SK-N-SH treated with all-trans-retinoic acid at 6 μM for 48 hours (cell line): ENCODE measurements at regions not wholly inside any gene's neighbourhood (a gene's known extent, or its start where the extent isn't known, plus 50 kb on each side); places are given as distances from the start of the nearest gene placed in this dataset.

Source experiments
- ATAC-seq: fragments of 200-7000 bp; cut with Tn5 transposase; 3 replicates; pipeline ENCODE4 v1.9.1; 2020; ENCODE audit warnings: mild to moderate bottlenecking, moderate library complexity
- ARNTL ChIP-seq: fragments of 450-650 bp; formaldehyde crosslinking; IDR thresholded peaks from 2 replicates; pipeline ENCODE4 v1.5.0; 2020; ENCODE audit warnings: low read depth, mild to moderate bottlenecking, moderate library complexity, borderline replicate concordance
- BACH2 ChIP-seq: fragments of 250-450 bp; sonication (Bioruptor Pico); IDR thresholded peaks from 2 replicates; pipeline ENCODE4 v1.9.0; 2021; ENCODE audit warnings: mild to moderate bottlenecking, borderline replicate concordance
- ESRRG ChIP-seq: fragments of 250-450 bp; sonication (Bioruptor Pico); IDR thresholded peaks from 2 replicates; pipeline ENCODE4 v1.6.1; 2021; ENCODE audit warnings: mild to moderate bottlenecking
- GLIS3 ChIP-seq: fragments of 250-450 bp; sonication (Bioruptor Pico); IDR thresholded peaks from 2 replicates; pipeline ENCODE4 v1.5.0; 2020; ENCODE audit warnings: mild to moderate bottlenecking, moderate library complexity
- ISL1 ChIP-seq: fragments of 250-450 bp; sonication (Bioruptor Pico); IDR thresholded peaks from 2 replicates; pipeline ENCODE4 v2.1.2; 2022; ENCODE audit warnings: mild to moderate bottlenecking, moderate library complexity
- OSR1 ChIP-seq: fragments of 250-450 bp; sonication (Bioruptor Pico); IDR thresholded peaks from 2 replicates; pipeline ENCODE4 v1.8.0; 2022; ENCODE audit warnings: moderate library complexity, mild to moderate bottlenecking, inconsistent platforms
- PPARA ChIP-seq: fragments of 250-450 bp; sonication (Bioruptor Pico); IDR thresholded peaks from 2 replicates; pipeline ENCODE4 v1.5.0; 2020; ENCODE audit warnings: mild to moderate bottlenecking, borderline replicate concordance
- RARB ChIP-seq: fragments of 250-450 bp; sonication (Bioruptor Pico); IDR thresholded peaks from 2 replicates; pipeline ENCODE4 v1.8.0; 2021; ENCODE audit warnings: mild to moderate bottlenecking, moderate library complexity
- SNAI2 ChIP-seq: fragments of 250-450 bp; sonication (Bioruptor Pico); IDR thresholded peaks from 2 replicates; pipeline ENCODE4 v1.5.0; 2020; ENCODE audit warnings: mild to moderate bottlenecking, moderate library complexity
- TCF4 ChIP-seq: fragments of 250-450 bp; sonication (Bioruptor Pico); IDR thresholded peaks from 2 replicates; pipeline ENCODE4 v1.8.0; 2021; ENCODE audit warnings: mild to moderate bottlenecking, moderate library complexity, borderline replicate concordance
- TOX ChIP-seq: fragments of 250-450 bp; sonication (Bioruptor Pico); IDR thresholded peaks from 2 replicates; pipeline ENCODE4 v1.8.0; 2021; ENCODE audit warnings: mild to moderate bottlenecking, moderate library complexity, borderline replicate concordance
- ZC3H10 ChIP-seq: fragments of 250-450 bp; sonication (Bioruptor Pico); IDR thresholded peaks from 2 replicates; pipeline ENCODE4 v1.5.1; 2021; ENCODE audit warnings: mild to moderate bottlenecking, moderate library complexity
- ZFP3 ChIP-seq: fragments of 250-450 bp; sonication (Bioruptor Pico); IDR thresholded peaks from 2 replicates; pipeline ENCODE4 v1.5.0; 2020; ENCODE audit warnings: mild to moderate bottlenecking, moderate library complexity
- ZFP30 ChIP-seq: fragments of 450-650 bp; formaldehyde crosslinking; IDR thresholded peaks from 2 replicates; pipeline ENCODE4 v1.5.0; 2022; ENCODE audit warnings: mild to moderate bottlenecking, moderate library complexity
- ZNF565 ChIP-seq: fragments of 450-650 bp; formaldehyde crosslinking; conservative IDR thresholded peaks from 2 replicates; pipeline ENCODE4 v1.5.0; 2020; ENCODE audit warnings: low read depth, mild to moderate bottlenecking, moderate library complexity
- ZNF70 ChIP-seq: fragments of 450-650 bp; formaldehyde crosslinking; IDR thresholded peaks from 2 replicates; pipeline ENCODE4 v1.5.0; 2020; ENCODE audit warnings: mild to moderate bottlenecking, moderate library complexity
- ZNF8 ChIP-seq: fragments of 450-650 bp; formaldehyde crosslinking; IDR thresholded peaks from 2 replicates; pipeline ENCODE4 v1.5.0; 2020; ENCODE audit warnings: mild to moderate bottlenecking, moderate library complexity
- TF ChIP-seq, protein P1 (sequence below): fragments of 250-450 bp; sonication (Bioruptor Pico); IDR thresholded peaks from 2 replicates; pipeline ENCODE4 v1.5.0; 2020; ENCODE audit warnings: mild to moderate bottlenecking, moderate library complexity
- TF ChIP-seq, protein P2 (sequence below): fragments of 250-450 bp; sonication (Bioruptor Pico); IDR thresholded peaks from 2 replicates; pipeline ENCODE4 v1.5.1; 2021; ENCODE audit warnings: mild to moderate bottlenecking, moderate library complexity
- TF ChIP-seq, protein P3 (sequence below): fragments of 250-450 bp; sonication (Bioruptor Pico); IDR thresholded peaks from 2 replicates; pipeline ENCODE4 v1.5.1; 2020; ENCODE audit warnings: low read depth, mild to moderate bottlenecking, moderate library complexity
- TF ChIP-seq, protein P4 (sequence below): fragments of 250-450 bp; sonication (Bioruptor Pico); IDR thresholded peaks from 2 replicates; pipeline ENCODE4 v1.8.0; 2020; ENCODE audit warnings: mild to moderate bottlenecking, moderate library complexity, borderline replicate concordance
- TF ChIP-seq, protein P5 (sequence below): fragments of 250-450 bp; sonication (Bioruptor Pico); IDR thresholded peaks from 2 replicates; pipeline ENCODE4 v1.8.0; 2021; ENCODE audit warnings: low read depth, mild to moderate bottlenecking, moderate library complexity, borderline replicate concordance

DNA sequence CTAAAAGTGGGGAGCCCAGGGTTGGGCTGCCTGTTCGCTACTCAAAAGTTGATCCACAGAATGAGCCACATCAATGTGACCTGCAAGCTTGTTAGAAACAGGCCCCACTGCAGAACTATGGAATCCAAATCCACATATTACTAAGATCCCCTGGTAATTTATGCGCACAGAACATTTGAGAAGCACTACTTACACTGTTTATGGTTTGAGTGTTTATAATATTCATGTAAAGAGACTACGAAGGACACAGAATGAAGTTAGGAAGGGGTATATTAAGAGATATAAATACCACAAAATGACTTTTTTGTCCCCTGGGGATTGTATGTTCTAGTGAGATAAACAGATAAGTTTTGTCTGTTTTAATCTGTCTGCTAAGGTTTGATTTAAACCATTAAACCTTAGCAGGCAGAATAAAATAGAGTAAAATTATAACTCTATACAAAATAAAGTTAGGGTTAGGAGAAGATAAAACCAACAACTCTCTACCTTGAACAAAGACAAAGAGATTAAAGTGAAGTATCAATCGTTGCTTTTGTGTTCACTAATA is 666.9 kb upstream of the SOX9 start (continued):
- TF ChIP-seq ZNF70 (CRISPR knock-in tag), result no peak
- TF ChIP-seq GLIS3 (CRISPR knock-in tag), result no peak
- no peak for TF ChIP-seq ARNTL (CRISPR knock-in tag)

DNA sequence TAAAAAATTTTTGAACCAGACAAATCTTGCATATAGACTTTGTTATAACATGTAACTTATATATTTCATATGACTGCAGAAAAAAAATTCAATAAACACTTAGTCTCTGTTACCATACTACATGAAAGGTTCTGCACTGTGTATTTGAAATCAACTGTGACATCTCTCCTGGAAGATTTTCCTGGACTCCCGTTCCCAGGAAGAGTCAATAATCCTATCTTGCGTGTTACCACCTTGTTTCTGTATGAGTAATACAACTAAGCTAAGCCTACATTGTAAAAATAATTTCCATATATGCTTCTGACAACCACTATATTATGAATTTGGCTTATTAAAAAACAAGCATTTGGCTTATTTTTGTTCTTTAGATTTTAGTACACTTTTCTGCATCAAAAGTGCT is 665.6 kb upstream of the SOX9 start:
- ATAC-seq, result peak; percentile 93
- TF ChIP-seq ESRRG, result no peak
- peak; percentile 99 for TF ChIP-seq ZC3H10 (CRISPR knock-in tag)
- TF ChIP-seq, protein P1, sequence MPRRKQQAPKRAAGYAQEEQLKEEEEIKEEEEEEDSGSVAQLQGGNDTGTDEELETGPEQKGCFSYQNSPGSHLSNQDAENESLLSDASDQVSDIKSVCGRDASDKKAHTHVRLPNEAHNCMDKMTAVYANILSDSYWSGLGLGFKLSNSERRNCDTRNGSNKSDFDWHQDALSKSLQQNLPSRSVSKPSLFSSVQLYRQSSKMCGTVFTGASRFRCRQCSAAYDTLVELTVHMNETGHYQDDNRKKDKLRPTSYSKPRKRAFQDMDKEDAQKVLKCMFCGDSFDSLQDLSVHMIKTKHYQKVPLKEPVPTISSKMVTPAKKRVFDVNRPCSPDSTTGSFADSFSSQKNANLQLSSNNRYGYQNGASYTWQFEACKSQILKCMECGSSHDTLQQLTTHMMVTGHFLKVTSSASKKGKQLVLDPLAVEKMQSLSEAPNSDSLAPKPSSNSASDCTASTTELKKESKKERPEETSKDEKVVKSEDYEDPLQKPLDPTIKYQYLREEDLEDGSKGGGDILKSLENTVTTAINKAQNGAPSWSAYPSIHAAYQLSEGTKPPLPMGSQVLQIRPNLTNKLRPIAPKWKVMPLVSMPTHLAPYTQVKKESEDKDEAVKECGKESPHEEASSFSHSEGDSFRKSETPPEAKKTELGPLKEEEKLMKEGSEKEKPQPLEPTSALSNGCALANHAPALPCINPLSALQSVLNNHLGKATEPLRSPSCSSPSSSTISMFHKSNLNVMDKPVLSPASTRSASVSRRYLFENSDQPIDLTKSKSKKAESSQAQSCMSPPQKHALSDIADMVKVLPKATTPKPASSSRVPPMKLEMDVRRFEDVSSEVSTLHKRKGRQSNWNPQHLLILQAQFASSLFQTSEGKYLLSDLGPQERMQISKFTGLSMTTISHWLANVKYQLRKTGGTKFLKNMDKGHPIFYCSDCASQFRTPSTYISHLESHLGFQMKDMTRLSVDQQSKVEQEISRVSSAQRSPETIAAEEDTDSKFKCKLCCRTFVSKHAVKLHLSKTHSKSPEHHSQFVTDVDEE (CRISPR knock-in tag), result no peak
- TF ChIP-seq OSR1 (CRISPR knock-in tag), result peak; percentile 95
- no peak for TF ChIP-seq BACH2 (CRISPR knock-in tag)
- no peak for TF ChIP-seq SNAI2 (CRISPR knock-in tag)
- TF ChIP-seq RARB (CRISPR knock-in tag), result peak; percentile 68; the same call in 1 of the 2 replicates
- TF ChIP-seq TOX (CRISPR knock-in tag), result peak; percentile 98
- no peak for TF ChIP-seq ZNF8 (CRISPR knock-in tag)
- TF ChIP-seq, all 23 proteins: peak for 4

DNA sequence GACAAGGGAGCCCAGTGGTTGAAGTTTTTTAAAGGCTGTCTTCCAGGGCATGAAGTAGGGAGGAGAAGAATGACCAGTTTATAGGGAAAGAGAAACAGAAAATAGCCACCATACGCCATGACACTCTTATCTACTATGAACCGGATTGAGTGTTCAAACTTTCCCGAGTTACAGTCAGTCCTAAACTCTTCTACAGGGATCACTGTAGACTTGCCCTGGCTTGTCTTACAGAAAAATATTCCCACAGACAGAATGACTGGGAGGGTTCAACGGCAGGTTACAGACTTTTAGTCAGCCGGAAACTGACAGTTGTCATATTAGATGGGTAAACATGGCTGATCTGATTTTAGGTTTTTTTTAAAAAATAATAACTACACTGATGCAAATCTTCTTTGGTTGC is 662.5 kb upstream of the SOX9 start:
- TF ChIP-seq, protein P2, sequence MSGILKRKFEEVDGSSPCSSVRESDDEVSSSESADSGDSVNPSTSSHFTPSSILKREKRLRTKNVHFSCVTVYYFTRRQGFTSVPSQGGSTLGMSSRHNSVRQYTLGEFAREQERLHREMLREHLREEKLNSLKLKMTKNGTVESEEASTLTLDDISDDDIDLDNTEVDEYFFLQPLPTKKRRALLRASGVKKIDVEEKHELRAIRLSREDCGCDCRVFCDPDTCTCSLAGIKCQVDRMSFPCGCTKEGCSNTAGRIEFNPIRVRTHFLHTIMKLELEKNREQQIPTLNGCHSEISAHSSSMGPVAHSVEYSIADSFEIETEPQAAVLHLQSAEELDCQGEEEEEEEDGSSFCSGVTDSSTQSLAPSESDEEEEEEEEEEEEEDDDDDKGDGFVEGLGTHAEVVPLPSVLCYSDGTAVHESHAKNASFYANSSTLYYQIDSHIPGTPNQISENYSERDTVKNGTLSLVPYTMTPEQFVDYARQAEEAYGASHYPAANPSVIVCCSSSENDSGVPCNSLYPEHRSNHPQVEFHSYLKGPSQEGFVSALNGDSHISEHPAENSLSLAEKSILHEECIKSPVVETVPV (CRISPR knock-in tag), result no peak
- TF ChIP-seq ZFP3 (CRISPR knock-in tag), result no peak
- TF ChIP-seq ISL1, result no peak
- no peak for TF ChIP-seq ARNTL (CRISPR knock-in tag)
- no peak for TF ChIP-seq TOX (CRISPR knock-in tag)
- TF ChIP-seq SNAI2 (CRISPR knock-in tag), result no peak
- TF ChIP-seq GLIS3 (CRISPR knock-in tag), result no peak
- TF ChIP-seq, protein P1 (CRISPR knock-in tag), result no peak
- TF ChIP-seq ZFP30, result no peak
- TF ChIP-seq ZNF565, result no peak
- TF ChIP-seq, protein P3, sequence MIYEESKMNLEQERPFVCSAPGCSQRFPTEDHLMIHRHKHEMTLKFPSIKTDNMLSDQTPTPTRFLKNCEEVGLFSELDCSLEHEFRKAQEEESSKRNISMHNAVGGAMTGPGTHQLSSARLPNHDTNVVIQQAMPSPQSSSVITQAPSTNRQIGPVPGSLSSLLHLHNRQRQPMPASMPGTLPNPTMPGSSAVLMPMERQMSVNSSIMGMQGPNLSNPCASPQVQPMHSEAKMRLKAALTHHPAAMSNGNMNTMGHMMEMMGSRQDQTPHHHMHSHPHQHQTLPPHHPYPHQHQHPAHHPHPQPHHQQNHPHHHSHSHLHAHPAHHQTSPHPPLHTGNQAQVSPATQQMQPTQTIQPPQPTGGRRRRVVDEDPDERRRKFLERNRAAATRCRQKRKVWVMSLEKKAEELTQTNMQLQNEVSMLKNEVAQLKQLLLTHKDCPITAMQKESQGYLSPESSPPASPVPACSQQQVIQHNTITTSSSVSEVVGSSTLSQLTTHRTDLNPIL (CRISPR knock-in tag), result no peak
- TF ChIP-seq ZNF70 (CRISPR knock-in tag), result no peak
- no peak for TF ChIP-seq TCF4 (CRISPR knock-in tag)
- no peak for TF ChIP-seq PPARA (CRISPR knock-in tag)
- TF ChIP-seq, protein P4, sequence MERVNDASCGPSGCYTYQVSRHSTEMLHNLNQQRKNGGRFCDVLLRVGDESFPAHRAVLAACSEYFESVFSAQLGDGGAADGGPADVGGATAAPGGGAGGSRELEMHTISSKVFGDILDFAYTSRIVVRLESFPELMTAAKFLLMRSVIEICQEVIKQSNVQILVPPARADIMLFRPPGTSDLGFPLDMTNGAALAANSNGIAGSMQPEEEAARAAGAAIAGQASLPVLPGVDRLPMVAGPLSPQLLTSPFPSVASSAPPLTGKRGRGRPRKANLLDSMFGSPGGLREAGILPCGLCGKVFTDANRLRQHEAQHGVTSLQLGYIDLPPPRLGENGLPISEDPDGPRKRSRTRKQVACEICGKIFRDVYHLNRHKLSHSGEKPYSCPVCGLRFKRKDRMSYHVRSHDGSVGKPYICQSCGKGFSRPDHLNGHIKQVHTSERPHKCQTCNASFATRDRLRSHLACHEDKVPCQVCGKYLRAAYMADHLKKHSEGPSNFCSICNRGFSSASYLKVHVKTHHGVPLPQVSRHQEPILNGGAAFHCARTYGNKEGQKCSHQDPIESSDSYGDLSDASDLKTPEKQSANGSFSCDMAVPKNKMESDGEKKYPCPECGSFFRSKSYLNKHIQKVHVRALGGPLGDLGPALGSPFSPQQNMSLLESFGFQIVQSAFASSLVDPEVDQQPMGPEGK, result no peak
- no peak for TF ChIP-seq RARB (CRISPR knock-in tag)
- TF ChIP-seq ZNF8 (CRISPR knock-in tag), result no peak
- no peak for TF ChIP-seq BACH2 (CRISPR knock-in tag)
- no peak for TF ChIP-seq ESRRG
- TF ChIP-seq, protein P5, sequence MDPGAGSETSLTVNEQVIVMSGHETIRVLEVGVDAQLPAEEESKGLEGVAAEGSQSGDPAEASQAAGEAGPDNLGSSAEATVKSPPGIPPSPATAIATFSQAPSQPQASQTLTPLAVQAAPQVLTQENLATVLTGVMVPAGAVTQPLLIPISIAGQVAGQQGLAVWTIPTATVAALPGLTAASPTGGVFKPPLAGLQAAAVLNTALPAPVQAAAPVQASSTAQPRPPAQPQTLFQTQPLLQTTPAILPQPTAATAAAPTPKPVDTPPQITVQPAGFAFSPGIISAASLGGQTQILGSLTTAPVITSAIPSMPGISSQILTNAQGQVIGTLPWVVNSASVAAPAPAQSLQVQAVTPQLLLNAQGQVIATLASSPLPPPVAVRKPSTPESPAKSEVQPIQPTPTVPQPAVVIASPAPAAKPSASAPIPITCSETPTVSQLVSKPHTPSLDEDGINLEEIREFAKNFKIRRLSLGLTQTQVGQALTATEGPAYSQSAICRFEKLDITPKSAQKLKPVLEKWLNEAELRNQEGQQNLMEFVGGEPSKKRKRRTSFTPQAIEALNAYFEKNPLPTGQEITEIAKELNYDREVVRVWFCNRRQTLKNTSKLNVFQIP (CRISPR knock-in tag), result no peak
- TF ChIP-seq, all 23 proteins: peak for 0
- no peak for ATAC-seq
